ENCODE measurements at regions not wholly inside any gene's neighbourhood (a gene's known extent, or its start where the extent isn't known, plus 50 kb on each side); places are given as distances from the start of the nearest gene placed in this dataset.

- H3K9me3 ChIP-seq (replicated peaks; ENCODE audit: control insufficient read depth, low read depth, low read length) = no peaks in the 10 kb centered on the region
- WGBS (ENCODE audit: insufficient coverage) = no CpG with 5 or more reads among the region's 3 CpGs
- no peaks in the 10 kb centered on the region for H3K36me3 ChIP-seq (ENCODE audit: control insufficient read depth, insufficient read depth, low read length)
- H3K4me3 ChIP-seq (ENCODE audit: low read length) = no peak overlapping the region
- no peak overlapping the region for H3K27ac ChIP-seq (ENCODE audit: low read length)
- no peaks in the 10 kb centered on the region for H3K4me1 ChIP-seq (ENCODE audit: control insufficient read depth, insufficient read depth, low read length)
- H3K27me3 ChIP-seq (ENCODE audit: control insufficient read depth, insufficient read depth, low read length) = no peaks in the 10 kb centered on the region
- no peak for DNase-seq
Measured at GRCh38 chrX:145002771-145003170, 244.5 kb upstream of the SPANXN1 start.

DNA sequence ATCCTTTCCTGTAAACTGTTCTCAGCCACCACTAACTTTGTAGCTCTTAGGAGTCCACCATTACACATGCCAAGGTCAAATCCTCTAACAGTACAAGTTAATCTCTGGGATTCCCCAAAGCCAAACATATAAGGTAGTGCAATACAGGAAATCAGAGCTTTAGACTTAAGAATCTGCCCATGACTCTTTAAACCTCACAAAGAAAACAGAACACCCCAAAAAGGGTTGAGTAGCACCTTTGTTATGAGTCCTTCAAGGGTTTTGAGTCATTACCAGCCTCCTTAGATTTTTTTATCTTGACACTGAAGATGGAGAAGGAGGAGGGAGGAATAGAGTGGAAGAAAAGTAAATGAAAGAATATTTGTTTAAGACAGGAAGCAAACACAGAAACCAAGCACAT lies 243.9 kb upstream of the SPANXN1 start:
- Histone ChIP-seq H3K27ac (ENCODE audit: low read length) (no peak overlapping the region), H3K4me1 (ENCODE audit: control insufficient read depth, insufficient read depth, low read length) (no peaks in the 10 kb centered on the region), H3K36me3 (ENCODE audit: control insufficient read depth, insufficient read depth, low read length) (no peaks in the 10 kb centered on the region), H3K4me3 (ENCODE audit: low read length) (no peak overlapping the region), H3K9me3 (replicated peaks; ENCODE audit: control insufficient read depth, low read depth, low read length) (no peaks in the 10 kb centered on the region), H3K27me3 (ENCODE audit: control insufficient read depth, insufficient read depth, low read length) (no peaks in the 10 kb centered on the region)
- no peak for DNase-seq

DNA sequence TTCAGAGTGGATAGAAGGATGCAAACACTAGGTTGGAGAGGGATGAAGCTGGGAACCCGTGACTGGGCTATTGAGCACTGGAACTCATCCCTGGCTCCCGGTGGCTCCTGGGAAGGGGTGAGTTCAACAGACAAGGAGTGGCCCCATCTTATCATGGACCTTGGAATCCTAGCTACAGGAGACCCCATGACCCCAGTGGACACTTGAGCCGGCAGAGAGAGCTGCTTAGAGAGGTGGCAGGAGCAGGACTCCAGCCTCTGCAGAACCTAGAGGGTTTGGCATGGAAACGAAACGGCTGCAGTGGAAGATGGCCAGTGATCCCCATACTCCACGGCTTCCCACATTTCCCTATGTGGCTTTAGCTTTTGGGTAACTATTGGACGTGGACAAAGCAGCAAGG lies 205.8 kb upstream of the SPANXN1 start:
- WGBS (ENCODE audit: insufficient coverage) = 69% methylated on average over 7 of the region's 7 CpGs
- Histone ChIP-seq H3K36me3 (ENCODE audit: control insufficient read depth, insufficient read depth, low read length) (no peaks in the 10 kb centered on the region), H3K4me1 (ENCODE audit: control insufficient read depth, insufficient read depth, low read length) (no peaks in the 10 kb centered on the region), H3K9me3 (replicated peaks; ENCODE audit: control insufficient read depth, low read depth, low read length) (peaks cover 8% of the 10 kb centered on the region), H3K4me3 (ENCODE audit: low read length) (no peak overlapping the region), H3K27me3 (ENCODE audit: control insufficient read depth, insufficient read depth, low read length) (no peaks in the 10 kb centered on the region), H3K27ac (ENCODE audit: low read length) (no peak overlapping the region)
- DNase-seq = no peak

- DNase-seq = peak; percentile 2
- Histone ChIP-seq H3K4me1 (ENCODE audit: control insufficient read depth, insufficient read depth, low read length) (no peaks in the 10 kb centered on the region), H3K36me3 (ENCODE audit: control insufficient read depth, insufficient read depth, low read length) (no peaks in the 10 kb centered on the region), H3K4me3 (ENCODE audit: low read length) (no peak overlapping the region), H3K9me3 (replicated peaks; ENCODE audit: control insufficient read depth, low read depth, low read length) (peaks cover 2% of the 10 kb centered on the region), H3K27ac (ENCODE audit: low read length) (no peak overlapping the region), H3K27me3 (ENCODE audit: control insufficient read depth, insufficient read depth, low read length) (no peaks in the 10 kb centered on the region)
- WGBS (ENCODE audit: insufficient coverage) = no CpG with 5 or more reads among the region's 3 CpGs
Measured at GRCh38 chrX:145068450-145068849, 178.9 kb upstream of the SPANXN1 start.

DNA sequence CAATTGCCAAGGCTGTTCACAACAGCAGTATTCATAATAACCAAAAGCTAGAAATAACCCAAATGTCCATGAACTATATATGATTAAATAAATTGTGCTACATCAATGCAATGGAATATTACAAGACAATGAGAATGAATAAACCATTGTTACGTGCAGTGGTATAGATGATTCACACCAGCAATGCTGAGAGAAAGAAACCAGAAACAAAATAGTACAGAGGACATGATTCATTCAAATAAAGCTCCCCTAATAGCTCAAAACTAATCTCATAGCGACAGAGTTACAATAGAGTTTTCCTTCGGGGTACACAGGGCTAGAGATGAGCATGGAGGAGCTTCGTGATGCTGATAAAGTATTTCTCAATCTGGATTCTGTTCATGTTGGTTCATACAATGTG lies 148.1 kb upstream of the SPANXN1 start:
- DNase-seq = no peak
- Histone ChIP-seq H3K27me3 (ENCODE audit: control insufficient read depth, insufficient read depth, low read length) (no peaks in the 10 kb centered on the region), H3K4me3 (ENCODE audit: low read length) (no peak overlapping the region), H3K36me3 (ENCODE audit: control insufficient read depth, insufficient read depth, low read length) (no peaks in the 10 kb centered on the region), H3K4me1 (ENCODE audit: control insufficient read depth, insufficient read depth, low read length) (no peaks in the 10 kb centered on the region), H3K9me3 (replicated peaks; ENCODE audit: control insufficient read depth, low read depth, low read length) (no peaks in the 10 kb centered on the region), H3K27ac (ENCODE audit: low read length) (no peak overlapping the region)
- WGBS (ENCODE audit: insufficient coverage) = no CpG with 5 or more reads among the region's 4 CpGs

Data from muscle of leg (tissue), 3 donors.